HG03521 (cell line): ENCODE measurements at regions not wholly inside any gene's neighbourhood (a gene's known extent, or its start where the extent isn't known, plus 50 kb on each side); places are given as distances from the start of the nearest gene placed in this dataset.
"Not testable (repeated sequence)": the region's sequence is repeated elsewhere in the genome, so short reads cannot be mapped to it uniquely, and the experiment has no call there.

Experiments
- ATAC-seq: cut with Tn5 transposase; IDR thresholded peaks from one replicate; pipeline ENCODE4 v1.9.1; 2021; ENCODE audit warnings: mild to moderate bottlenecking, moderate library complexity; ENCODE audit not compliant: unreplicated experiment

DNA sequence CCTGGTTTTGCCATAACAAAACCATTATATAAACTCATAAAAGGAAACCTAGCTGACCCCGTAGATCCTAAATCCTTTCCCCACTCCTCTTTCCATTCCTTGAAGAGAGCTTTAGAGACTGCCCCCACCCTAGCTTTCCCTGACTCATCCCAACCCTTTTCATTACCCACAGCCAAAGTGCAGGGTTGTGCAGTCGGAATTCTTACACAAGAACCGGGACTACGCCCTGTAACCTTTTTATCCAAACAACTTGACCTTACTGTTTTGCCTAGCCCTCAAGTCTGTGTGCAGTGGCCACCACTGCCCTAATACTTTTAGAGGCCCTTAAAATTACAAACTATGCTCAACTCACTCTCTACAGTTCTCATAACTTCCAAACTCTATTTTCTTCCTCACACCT lies 116.0 kb upstream of the PTPN13 start:
- ATAC-seq = not testable (repeated sequence)

DNA sequence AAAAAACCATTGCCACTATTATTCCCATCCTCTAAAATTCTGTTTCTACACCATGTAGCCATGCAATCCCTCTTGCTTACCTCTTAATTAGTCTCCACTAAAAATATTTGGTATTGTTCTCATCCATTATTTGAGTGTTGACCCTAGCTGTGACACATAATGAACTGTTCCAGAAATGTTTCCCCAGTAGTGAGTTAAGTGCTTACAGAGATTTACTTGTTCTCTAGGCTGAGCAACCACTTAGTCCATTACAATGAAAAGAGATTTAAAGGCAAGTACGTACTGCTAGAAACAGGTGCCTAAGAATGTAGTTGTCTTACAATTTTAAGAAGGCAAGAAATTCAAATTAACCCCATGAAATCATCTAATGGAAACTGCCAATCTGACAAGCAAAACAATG lies 112.7 kb upstream of the PTPN13 start:
- ATAC-seq = no peak

DNA sequence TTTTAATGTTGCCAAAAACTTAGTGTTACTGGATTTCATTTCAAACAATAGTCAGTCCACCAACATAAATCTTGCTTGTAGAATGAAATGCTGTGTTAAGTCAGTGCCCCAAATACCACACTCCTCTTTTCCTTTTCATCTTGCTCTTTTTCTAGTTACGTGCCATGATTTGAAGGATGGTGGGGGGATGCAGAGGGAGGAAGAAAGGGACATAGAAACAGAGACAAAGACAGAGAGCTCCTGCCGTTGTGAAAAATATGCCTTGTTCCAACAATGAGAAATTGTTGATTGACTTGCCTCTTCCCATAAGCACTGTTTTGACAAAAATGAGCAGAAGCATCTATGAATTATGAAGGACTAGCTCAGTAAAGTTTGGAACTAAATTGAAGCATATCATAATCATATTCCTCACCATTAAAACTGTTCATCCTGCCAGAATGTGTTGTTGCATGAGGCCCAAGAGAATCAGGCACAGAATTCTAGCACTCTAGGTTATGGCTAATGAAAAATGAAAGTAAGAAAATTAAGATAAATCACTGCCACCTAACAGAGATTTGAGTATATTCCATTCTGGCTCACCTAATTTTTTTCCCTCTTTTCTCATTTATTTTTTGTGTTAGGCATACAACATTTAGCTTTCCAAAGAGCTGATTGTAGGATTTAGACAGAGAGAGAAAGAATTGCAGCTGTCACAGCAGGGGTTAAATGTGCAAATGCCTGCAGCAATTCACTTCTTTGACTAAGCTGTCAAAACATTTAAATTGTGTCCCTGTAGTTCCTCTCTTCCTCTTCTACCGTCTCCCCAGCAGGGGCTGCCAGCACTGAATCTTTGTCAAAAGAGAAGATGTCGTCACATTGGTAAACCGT lies 111.6 kb upstream of the PTPN13 start:
- ATAC-seq = no peak

DNA sequence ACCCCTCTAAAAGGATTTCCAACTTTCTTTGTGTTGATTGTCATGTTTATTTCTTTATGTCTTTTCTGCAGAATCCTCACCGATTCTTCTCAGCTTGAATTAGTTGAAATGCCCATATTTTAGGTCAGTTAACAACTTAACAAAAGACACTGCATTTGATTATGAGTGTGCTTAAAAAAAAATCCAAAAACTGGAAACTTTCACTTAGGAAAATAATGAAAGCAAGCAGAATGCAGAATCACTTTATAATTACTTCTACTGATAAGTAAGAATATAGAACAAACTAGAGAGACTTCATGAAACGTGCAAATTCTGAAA lies 111.0 kb upstream of the PTPN13 start:
- ATAC-seq = no peak

DNA sequence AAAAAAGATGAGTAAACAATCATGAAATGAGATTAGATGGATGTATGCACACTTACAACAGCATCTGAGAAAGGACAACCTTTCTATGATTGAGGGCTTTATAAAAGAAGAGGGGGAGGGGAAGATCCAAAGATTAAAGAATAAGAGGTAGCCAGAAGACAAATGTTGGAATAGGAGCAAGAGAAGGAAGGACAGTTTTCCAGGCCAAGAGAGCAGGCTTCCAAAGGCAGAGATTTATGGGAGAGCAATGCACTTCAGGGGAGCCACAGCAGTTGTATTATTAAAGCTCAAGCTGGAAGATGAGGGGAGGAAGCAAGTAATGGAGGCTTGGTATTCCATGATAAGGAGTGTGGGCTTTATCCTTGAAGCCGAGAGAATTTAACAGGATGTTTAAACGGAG lies 110.3 kb upstream of the PTPN13 start:
- no peak for ATAC-seq

DNA sequence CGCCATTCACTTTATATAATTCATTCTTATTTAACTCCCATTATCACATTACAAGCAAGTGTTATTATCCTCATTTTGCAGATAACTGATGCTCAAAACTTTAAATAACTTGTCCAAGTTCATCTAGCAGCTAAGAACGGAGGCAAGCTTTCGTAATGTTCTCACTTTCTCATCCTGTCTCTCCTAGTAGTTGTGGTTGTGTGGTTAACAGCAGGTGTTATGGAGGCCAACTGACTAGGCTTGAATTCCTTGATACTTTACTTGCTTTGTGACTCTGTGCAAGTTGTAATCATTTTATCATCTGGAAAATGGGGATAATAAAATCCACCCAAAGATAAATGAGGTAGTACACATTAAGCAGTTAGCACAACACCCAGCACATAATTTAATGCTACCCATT lies 109.9 kb upstream of the PTPN13 start:
- ATAC-seq = no peak

DNA sequence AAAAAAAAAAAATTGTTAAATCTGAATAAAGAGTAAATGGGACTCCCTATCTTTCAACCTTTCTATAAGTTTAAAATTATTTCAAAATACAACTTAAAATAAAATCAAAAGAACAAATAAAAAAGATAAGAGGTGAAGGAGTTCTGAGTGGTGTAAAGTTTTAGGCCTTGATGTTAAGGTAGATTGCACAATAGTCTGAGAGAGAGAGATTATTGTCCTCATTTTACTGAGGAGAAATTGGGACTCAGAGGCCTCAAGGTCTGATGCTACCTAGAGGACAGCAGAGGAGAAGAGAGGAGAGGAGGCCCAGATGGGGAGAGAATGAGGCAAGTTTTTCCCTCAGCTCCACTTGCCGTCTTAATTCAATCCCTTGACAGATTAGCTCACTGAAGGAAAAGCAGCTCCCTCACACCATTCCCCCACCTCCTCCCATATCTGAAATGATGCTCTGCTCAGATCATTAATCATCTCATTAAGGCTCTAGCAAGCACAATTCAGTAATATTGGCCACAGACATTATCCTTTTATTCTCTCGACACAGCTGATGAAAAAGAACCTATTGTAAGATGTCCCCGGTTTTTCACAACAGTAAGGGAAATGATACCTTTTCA lies 106.3 kb upstream of the PTPN13 start:
- no peak for ATAC-seq

DNA sequence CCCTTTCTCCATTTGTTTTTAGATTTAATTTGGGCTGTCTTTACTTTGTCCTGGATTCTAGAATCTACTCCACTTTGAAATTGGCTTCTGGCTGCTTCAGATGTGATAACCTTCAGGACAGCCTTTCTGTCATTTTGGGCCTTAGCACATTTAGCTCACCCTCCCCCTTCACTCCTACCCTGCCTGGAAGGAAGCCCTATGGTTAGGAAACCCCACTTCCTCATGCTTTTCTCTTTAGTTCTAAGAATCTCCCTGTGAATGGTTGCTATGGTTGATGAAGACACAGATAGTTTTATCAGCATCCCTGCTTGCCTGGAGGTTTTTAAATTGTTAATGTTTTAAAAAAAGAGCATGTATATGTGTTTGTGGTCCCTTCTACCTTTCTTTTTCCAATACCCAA lies 100.7 kb upstream of the PTPN13 start:
- ATAC-seq = no peak

DNA sequence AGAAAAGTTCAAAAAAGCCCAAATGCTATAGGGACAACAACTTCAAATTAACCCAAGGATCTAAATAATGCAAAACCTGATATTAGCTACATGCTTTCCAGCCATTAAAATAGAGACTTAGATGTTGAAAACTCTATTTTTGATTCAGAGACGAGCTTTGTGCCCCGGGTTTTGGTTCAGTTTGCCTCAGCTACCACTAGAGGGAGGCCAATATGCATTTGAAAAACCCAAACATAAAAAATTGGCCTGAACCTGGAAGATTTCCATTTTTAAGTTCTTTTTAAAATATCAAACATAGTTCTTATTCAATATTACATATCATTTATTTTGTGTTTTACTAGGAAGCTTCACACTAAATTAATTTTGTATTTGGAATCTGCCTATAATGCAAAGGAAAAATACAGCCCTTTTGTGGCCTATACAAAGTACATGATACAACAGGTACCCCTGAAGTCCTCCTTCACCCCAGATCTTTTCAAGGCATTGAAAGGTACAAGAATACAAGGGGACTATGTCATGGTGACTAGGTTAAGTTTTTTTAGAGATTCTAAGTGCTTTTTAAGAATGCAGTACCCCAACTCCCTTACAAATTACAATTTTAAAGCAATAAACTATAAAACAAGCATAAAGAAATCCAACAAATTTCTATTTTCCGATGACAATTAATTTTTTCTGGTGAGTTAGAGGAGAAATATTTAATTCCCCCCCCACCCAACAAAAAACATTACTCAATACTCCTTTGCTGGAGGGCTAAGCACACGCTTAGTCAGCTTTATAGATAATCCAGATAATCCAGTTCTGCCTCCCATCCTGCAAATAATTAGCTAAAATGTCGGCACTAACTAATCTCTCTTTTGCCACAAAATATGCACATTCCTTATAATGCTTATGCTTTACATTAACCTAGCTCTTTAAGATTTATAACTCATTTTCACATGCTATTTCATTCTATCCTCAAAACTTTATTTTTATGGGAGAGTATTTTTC lies 97.7 kb upstream of the PTPN13 start:
- no peak for ATAC-seq

DNA sequence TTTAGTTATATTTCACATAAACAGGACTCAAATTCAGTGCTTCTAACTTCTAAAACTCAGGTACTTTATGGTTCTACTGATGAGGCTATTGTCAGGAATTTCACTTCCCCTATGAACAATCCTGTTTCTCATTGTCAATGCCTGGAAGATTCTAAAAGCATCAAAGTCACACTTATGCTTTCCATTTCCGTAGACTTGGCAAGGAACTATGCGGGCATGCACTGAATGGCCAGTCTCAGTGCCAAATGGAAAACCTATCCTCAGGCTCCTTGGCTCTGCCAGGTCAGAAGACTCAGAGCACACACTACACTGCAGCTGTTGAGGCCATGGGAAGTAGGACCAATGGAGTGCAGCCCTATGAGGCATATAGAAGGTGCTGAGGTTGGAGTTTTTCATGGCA lies 97.0 kb upstream of the PTPN13 start:
- no peak for ATAC-seq

DNA sequence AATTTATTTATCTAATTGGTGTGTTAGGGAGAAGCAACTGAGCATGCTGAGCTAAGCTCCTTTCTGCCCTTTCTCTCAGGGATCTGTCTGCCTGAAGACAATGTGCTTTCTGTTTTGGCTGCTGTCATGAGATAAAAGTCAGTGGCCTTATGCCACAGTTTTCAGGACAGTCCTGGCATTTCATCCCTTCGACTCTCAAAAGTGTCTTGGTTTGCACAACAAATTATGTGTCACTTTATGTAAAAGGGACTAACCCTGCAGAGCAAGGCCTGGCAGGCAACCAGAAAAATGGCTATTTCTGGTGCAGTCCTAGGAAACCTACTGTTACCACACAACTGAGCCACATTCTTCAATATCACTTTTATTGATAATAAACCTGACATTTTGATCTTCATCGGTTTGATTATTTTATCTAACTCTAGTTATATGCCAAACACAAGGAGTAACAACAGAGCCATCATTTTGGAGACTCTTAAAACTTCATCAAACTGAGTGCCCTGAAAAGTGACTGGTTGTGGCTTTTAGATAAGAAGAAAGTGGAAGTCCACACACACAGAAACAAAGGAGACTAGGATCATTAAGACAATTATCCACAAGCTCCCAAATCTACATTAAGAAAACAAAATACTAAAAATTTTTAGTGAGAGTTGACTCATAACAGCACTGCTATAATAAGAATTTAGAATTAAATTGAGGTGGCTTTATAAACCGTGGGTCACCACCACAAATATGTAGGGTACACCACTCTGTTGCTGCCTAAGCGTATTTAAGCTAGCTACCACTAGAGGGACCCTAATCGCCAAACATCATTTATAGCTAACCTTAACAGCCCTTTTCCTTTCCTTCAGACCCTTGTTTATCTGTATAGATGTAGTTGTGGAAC lies 95.9 kb upstream of the PTPN13 start:
- ATAC-seq = peak; percentile 75

DNA sequence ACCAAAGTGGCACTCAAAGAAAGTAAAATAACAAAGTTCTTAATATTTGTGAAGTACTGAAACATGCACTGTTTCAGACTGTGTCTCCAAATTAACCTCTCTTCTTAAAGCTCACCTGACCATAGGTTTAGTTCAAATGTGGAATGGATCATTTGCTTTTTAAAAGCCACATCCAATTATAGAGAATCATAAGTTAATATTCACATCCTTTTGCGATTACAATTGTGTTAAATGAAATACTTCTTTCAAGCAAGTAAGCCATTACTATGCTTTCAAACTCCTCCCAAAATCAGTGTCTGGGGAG lies 95.3 kb upstream of the PTPN13 start:
- ATAC-seq = no peak

DNA sequence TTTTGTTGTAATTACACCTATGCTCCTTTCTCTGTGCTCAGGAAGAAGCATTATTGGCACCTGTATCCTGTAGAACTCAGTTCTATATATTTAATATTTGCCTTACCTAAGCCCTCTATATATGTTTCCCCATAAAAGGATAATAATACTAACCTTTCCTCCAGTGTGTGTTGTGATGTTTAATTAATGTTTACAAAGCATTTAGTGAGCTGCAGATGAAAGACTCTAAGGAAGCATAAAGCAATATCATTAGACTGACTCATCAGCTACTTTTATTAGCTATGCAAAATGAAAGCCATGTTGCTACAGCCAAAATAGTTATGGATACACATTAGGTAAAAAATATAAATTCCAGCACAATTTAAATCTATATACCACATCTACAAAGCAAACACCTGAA lies 93.6 kb upstream of the PTPN13 start:
- ATAC-seq = no peak

DNA sequence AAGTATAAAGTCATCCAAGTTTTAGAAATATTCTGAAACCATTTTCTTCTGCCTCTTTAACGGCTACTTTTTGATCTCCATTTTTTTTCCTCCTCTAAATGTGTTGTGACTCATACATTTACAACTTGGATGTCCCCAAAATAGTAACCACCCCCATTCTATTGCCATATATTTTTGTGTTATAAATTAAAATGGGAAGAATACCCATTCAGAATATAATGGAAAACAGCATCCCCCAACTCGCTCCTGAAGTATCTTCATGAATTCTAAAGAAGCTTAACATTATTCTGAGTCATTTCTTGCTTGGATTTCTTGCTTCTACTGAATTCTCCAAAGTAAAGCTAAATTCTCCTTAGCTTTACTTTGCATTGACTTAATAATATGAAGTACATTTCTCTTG lies 92.0 kb upstream of the PTPN13 start:
- no peak for ATAC-seq

DNA sequence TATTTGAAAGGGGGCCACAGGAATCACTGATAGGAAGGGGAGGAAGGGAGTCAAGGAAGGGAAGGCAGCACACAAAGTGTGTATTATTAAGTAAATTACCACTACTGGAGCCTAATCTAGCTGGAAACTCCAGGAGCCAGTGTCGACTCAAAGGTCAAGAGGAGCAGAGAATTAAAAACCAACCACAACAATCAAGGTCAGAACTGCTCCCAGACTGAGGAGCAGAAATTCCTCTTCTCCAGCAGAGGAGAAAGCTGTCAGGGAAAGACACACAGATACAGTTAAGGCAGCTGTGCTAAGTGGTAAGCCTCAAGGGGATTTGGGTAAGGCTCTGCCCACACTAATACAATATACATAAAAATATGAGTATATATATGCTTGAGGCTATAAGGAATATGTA lies 87.5 kb upstream of the PTPN13 start:
- ATAC-seq = no peak

DNA sequence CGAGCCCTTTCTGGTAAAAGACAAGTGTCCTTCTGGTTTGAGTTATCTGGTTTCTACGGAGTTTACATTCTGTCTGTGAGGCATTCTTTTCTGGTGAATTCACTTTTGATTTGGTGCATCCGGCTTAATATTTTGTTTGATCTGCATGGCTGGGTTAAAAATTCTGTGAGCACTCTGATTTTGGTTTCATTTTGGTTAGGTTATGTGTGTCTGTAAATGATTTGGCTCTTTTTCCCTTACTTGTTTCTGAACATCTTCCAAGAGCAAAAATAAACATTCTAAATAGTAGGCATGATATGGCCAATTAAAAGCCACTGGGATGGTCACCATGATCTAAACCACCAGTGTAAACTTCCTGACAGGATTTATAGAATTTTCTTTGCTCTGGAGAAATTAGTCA lies 85.7 kb upstream of the PTPN13 start:
- no peak for ATAC-seq

DNA sequence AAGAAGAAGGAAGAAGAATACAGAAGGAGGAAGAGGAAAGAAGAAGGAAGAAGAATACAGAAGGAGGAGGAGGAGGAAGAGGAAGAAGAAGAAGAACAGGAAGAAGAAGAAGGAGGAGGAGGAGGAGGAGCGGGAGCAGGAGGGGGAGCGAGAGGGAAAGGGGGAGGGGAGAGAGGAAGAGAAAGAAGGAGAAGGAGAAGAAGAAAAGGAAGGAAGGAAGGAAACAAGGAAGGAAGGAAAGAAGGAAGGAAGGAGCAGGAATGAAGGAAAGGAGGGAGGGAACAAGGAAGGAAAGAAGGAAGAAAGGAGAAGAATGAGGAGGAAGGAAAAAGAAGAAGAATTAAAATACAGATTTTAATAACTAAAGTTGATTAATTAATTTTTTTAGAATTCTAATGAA lies 82.5 kb upstream of the PTPN13 start:
- no peak for ATAC-seq

DNA sequence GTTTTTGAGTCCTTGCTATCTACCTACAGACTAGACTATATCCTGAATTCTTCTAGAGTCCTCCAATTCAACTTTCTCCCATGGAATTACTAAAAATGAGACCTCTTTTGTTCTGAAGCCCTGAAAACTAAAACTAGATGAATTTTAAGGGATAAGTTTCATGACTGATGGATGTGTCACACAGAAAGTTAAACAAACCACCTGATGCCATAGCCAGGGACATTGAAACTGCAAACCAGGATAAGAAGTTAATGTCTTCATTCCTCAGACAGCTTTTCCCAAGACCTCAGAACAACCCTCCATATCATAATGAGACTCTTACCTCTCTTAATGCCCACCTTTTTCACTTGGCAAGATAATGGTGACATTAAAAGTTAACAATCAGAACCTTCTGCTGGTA lies 81.5 kb upstream of the PTPN13 start:
- ATAC-seq = no peak

DNA sequence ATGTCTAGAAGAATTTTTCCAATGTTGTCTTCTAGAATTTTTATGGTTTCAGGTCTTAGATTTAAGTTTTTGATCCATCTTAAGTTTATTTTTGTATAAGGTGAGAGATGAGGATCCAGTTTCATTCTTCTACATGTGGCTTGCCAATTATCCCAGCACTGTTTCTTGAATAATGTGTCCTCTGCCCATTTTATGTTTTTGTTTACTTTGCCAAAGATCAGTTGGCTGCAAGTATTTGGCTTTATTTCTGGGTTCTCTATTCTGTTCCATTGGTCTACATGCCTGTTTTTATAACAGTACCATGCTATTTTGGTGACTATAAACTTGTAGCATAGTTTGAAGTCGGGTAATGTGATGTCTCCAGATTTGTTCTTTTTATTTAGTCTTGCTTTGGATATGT lies 78.2 kb upstream of the PTPN13 start:
- ATAC-seq = not testable (repeated sequence)

DNA sequence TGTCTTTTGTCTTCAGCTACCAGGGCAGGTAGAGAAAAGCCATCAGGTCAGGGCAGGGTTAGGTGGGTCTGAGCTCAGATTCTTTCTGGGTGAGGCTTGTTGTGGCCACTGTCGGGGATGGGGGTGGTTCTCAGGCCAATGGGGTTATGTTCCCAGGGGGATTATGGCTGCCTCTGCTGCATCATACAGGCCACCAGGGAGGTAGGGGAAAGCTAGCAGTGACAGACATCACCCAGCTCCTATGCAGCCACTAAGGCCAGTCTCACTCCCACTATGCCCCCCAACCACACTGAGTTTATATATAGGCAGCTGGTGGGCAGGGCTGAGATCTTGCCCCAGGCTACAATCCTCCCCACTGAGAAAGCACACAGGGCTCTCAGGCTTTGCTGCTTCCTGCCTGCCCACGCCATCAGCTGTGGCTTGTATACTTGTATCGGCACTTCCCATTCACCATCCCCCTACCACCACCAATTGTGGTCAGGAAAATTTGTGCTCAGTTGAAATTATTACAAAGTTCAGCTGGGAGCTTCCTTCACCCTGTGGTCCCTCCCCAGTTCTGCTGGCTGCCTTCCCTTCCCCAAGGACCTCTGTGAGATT lies 72.6 kb upstream of the PTPN13 start:
- ATAC-seq = no peak

DNA sequence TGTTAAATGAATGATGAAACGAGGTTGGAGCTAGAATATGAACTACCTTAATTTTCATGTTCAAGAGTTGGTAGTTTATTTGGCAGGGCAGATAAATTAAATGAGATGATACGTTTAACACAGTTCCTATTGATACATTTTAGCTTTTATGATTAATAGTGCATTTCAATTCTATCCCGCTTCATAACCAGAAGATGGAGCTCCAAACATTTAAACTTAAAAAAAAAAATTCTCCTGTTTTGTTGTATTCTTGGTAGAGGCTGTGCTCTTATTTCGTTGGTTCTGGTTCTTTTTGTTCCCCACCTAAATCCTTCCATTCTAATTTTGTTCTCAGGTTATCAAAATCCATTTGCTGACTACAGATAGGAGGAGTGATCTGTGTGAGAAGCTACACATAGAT lies 71.8 kb upstream of the PTPN13 start:
- ATAC-seq = no peak
